HG03103 (cell line): ENCODE measurements at regions not wholly inside any gene's neighbourhood (a gene's known extent, or its start where the extent isn't known, plus 50 kb on each side); places are given as distances from the start of the nearest gene placed in this dataset.

Source experiments
- ATAC-seq: cut with Tn5 transposase; IDR thresholded peaks from one replicate; pipeline ENCODE4 v1.9.1; 2021; ENCODE audit warnings: low read depth; ENCODE audit not compliant: unreplicated experiment

DNA sequence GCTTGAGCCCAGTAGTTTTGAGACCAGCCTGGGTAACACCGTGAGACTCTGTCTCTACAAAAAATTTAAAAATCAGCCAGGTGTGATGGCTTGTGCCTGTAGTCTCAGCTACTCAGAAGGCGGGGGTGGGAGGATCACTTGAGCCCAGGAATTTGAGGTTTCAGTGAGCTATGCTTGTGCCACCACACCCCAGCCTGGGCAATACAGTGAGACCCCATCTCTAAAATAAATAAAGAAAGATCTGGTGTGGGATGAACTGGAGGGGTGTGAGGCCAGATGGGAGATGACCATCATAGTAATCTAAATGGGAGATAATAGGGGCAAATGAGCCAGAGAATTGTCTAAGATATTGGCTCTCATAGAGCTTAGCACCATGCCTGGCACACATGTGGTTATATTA lies 60.1 kb upstream of the TRABD2B start:
- ATAC-seq, result no peak

DNA sequence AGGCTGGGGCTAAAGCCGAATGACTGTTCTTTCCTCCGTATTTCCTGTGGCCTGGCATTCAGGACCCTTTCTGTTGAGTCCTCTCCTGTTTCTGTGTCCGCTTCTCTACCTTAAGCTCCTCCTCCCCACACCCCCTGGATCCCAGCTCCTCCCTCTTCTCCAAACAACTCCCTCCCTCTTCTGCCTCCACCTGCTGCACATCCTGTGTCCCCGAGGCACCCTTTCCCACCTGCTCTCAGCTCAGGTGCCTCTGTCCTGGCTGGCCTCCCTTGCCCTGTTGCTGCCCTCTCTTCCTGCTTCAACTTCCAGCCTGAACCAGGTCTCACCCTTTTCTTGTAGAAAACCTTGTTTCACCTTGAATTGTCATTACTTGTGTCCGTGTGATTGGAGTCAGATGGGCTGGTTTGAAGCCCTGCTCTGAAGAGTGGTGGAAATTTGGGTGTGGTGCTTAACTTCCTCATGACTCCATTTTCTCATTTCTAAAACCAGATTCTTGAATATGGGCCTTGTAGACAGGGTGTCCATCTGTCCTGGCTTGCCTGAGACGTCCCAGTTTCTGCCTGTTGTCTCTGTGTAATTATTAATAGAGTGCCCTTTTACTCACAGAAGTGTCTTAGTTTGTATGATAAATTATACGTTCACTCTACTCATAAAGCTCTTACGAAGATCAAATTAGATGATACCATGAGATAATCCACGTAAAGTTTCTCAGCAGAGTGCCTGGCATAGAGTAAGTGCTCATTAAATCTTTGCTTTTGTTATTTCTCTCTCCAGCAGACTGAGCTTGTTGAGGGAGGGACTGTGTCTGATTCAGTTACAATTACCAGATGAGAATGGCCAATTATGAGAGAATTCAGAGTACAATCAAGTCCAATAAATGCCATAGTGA lies 58.9 kb upstream of the TRABD2B start:
- no peak for ATAC-seq

DNA sequence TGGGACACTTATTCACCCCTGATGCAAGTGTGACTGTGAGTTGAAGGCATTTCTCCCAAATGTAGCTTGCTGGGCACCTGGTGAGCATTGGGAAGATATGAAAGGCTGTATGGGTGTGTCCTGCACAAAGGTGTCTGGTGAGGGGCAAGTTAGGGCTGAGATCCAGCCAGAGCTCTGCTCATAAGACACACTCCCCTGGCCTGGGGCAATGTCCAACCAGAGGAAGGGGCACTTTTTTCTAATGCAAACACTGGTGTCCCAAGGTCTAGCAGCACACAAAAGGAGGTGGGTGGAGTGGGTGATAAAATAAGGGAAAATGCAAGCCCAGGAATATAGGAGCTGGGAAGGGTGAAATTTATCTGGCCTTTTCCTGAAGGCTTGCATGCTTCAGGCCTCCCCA lies 57.0 kb upstream of the TRABD2B start:
- no peak for ATAC-seq

DNA sequence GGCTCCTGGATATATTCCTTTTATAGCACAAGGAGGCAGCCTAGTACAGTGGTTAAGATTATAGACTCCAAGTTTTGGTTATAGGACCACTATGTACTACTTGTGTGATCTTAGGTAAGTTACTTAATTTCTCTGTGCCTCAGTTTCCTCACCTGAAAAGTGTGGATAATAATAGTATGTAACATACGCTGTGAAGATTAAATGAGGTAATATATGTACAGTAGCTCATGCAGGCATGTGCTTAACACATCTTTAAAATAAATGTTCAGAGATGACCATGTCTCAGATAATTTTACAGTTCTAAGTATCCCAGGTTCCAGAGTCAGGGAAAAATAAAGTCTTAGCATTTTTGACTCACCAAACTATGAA lies 55.7 kb upstream of the TRABD2B start:
- ATAC-seq, result no peak

DNA sequence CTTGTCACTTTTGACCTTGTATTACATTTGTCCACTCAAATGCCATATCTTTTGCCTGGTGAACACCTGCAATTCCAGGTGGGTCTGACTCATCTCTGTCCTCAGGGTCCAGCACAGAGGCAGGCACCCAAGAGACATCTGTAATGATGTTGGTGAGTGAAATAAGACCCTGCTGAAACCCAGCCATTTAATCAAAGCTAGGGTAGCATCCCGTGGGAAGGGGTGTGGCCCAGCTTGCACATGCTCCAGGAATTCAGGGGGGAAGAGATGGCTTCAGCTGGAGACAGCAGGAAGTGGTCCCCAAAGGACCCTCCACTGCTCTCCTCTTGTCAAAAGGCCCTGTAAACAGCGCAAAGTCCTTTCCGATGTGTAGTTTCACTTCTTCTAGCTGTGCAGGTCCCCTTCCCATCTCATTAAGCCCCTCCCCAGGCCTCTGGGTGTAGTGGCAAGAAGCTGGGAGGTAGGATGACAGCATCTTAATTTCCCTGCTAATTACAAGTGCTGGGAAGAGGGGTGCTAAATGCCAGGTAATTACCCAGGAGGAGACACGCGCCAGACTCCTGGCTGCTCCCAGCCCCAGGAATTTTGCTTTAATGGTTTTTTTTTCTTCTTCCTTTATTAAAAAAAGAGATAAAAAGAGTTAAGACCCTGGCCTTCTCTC lies 54.4 kb upstream of the TRABD2B start:
- no peak for ATAC-seq

DNA sequence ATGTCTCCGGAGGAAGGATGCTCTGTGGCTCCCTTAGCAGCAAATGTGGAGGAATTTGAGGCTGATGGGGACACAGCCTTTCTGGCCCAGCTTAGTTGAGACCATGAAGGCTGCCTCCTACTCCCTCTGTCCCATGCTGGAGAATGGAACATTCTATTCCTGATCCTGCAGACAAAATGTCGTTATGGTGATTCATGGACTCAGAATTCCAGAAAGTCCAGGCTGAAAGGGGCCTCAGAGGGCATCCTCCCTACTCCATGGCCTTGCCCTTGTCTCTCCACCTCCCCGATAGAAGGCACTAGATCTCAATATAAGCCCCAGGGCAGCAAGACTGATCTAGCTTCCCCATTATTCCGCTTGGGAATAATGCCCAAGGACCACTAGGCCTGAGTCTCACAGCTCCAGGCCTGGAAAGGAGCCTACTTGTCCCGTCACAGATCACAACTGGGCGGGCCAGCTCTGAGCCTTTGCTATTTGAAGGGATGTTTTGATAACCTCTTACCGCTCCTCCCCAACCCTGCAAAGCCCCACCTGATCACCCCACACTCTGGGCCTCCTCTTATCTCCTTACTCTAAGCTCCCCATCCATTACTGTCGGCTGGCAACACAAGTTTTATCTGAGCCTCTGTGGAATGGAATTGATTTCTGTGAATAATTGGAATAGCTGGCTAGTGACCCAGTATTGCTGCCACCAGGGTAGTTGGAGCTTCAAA lies 52.8 kb upstream of the TRABD2B start:
- ATAC-seq, result no peak

DNA sequence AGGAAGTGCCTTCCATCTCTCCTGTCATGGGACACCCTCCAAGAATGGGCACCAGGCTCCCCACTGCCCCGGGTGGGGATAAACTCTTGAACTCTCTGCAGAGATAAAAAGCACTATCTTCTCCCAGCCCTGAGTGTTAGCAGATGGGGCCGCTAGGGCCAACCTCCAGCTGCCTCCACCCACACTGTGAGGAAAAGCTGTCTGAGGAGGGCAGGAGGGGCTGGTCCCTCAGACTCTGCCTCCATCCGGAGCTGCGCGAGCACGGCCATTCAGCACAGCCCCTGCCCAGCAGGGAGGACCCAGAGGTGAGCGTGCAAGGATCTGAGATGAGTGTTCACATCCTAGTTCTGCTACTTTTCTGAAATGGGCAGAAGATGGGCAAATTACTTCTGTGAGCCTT lies 51.8 kb upstream of the TRABD2B start:
- ATAC-seq, result no peak

DNA sequence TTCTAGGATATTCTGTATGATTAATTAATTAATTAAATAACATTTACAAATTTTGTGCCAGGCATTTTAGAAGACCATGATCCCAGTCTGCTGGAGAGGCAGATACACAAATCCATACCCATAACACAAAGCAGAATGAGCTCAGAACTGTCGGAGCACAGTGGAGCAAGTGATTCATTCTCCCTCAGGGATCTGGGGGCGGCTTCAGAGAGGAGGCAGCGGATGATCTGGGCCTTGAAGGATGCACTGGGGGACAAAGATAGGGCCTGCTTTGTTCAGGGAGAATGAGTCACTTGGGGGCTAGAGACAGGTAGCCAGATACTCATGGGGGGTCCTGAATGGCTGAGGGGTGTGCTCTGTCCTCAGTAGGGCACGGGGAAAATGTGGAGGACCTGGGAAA lies 50.9 kb upstream of the TRABD2B start:
- no peak for ATAC-seq

DNA sequence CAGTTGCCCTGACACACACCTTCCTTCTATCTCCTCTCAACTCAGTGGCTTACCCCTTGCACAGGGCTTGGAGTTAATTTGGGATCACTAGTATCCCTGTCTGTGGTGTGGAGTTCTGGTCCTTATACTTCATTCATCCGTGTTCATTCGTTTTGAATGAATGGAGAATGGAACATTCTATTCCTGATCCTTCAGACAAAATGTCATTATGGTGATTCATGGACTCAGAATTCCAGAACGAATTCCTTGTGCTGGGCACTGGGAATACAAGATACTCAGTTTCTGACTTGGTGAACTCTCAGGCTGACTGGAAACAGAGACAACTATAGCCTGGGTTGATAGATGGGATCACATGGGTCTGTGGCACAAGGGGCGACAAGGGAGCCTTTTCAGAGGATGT lies 49.9 kb upstream of the TRABD2B start:
- ATAC-seq, result no peak
